GM12878 (cell line): ENCODE measurements at regions not wholly inside any gene's neighbourhood (a gene's known extent, or its start where the extent isn't known, plus 50 kb on each side); places are given as distances from the start of the nearest gene placed in this dataset.

Experiments used
- ATAC-seq: fragments of 200-7000 bp; cut with Tn5 transposase; 3 replicates; pipeline ENCODE4 v1.9.1; 2020; ENCODE audit warnings: mild to moderate bottlenecking, moderate library complexity
- BruUV-seq: library from RNA; stranded (reverse); fragments of 400-500 nt; replicated peaks from 2 replicates; lab custom pipeline; 2021; lab: Mats Ljungman, UMichigan
- CTCF ChIA-PET: fragments of 300-600 bp; sonication (Branson Sonifier 250); formaldehyde crosslinking; extraction: SDS; loops from one replicate; lab custom pipeline; 2021; ENCODE audit warnings: inconsistent platforms; lab: Yijun Ruan, JAX
- POLR2A ChIA-PET: fragments of 350-600 bp; formaldehyde crosslinking; extraction: SDS; loops from one replicate; lab custom pipeline; 2021; ENCODE audit warnings: inconsistent platforms; lab: Charles Lee
- RAD21 ChIA-PET: fragments of 300-600 bp; sonication (Branson Sonifier 250); formaldehyde crosslinking; loops from one replicate; lab custom pipeline; 2023; ENCODE audit warnings: antibody characterized with exemption; ENCODE audit not compliant: unreplicated experiment; lab: Charles Lee
- SMC1A ChIA-PET: fragments of 300-600 bp; sonication (Branson Sonifier 250); formaldehyde crosslinking; loops from one replicate; lab custom pipeline; 2023; ENCODE audit not compliant: unreplicated experiment, uncharacterized antibody; lab: Charles Lee
- DNase-seq: peaks from one replicate; pipeline ENCODE4 v3.0.0-alpha.2; 2011; ENCODE audit warnings: low read depth, low spot score
- FAIRE-seq: peaks from 3 replicates; lab custom pipeline; 2011; peaks lifted over from hg19 to GRCh38; lab: Jason Lieb, UNC
- H2AFZ ChIP-seq: 2 replicates; pipeline ENCODE4 v1.6.0; 2011; ENCODE audit warnings: low read depth, low read length, control low read depth; ENCODE audit not compliant: control insufficient read depth
- H3K27ac ChIP-seq: 2 replicates; pipeline ENCODE4 v1.5.1; 2011; ENCODE audit warnings: control low read depth; ENCODE audit not compliant: control insufficient read depth, insufficient read depth
- H3K27me3 ChIP-seq, 2 experiments: replicated peaks in 1 of 2; 2 replicates each; pipeline versions ENCODE4 v1.6.0 to v1.6.1; 2011; ENCODE audit warnings: low read length in 1 of 2; ENCODE audit not compliant: control insufficient read depth in 2 of 2, insufficient read depth in 2 of 2
- H3K36me3 ChIP-seq, 2 experiments: 2 replicates each; pipeline ENCODE4 v1.5.1; 2011; ENCODE audit warnings: low read length in 1 of 2; ENCODE audit not compliant: control insufficient read depth in 2 of 2, insufficient read depth in 2 of 2
- H3K4me1 ChIP-seq: 2 replicates; pipeline ENCODE4 v1.6.1; 2011; ENCODE audit warnings: mild to moderate bottlenecking, low read length, moderate library complexity, mixed read lengths; ENCODE audit not compliant: control insufficient read depth, insufficient read depth
- H3K4me2 ChIP-seq: 2 replicates; pipeline ENCODE4 v1.6.0; 2011; ENCODE audit warnings: control low read depth; ENCODE audit not compliant: control insufficient read depth, insufficient read depth
- H3K4me3 ChIP-seq: fragments of 200-600 bp; sonication (generic); 2 replicates; pipeline ENCODE4 v1.5.1; 2016
- H3K79me2 ChIP-seq: 2 replicates; pipeline ENCODE4 v1.6.0; 2011; ENCODE audit warnings: low read length; ENCODE audit not compliant: control insufficient read depth, insufficient read depth
- H3K9ac ChIP-seq: 2 replicates; pipeline ENCODE4 v1.8.0; 2011; ENCODE audit warnings: low read length, control low read depth, mixed read lengths; ENCODE audit not compliant: control insufficient read depth, insufficient read depth
- H3K9me3 ChIP-seq: replicated peaks from 3 replicates; pipeline ENCODE4 v1.5.1; 2011; ENCODE audit warnings: mild to moderate bottlenecking, low read length; ENCODE audit not compliant: control insufficient read depth, insufficient read depth
- H4K20me1 ChIP-seq: 2 replicates; pipeline ENCODE4 v1.6.0; 2011; ENCODE audit not compliant: control insufficient read depth, insufficient read depth
- CBFB ChIP-seq: IDR thresholded peaks from 2 replicates; pipeline ENCODE4 v1.6.1; 2016; ENCODE audit warnings: antibody characterized with exemption, low read depth
- CREM ChIP-seq: IDR thresholded peaks from 2 replicates; pipeline ENCODE4 v1.6.1; 2014; ENCODE audit warnings: antibody characterized with exemption, low read depth
- FOXM1 ChIP-seq: IDR thresholded peaks from 2 replicates; pipeline ENCODE4 v1.6.1; 2012; ENCODE audit warnings: low read depth, mild to moderate bottlenecking, inconsistent platforms, low read length, moderate library complexity
- NBN ChIP-seq: fragments of 450-650 bp; IDR thresholded peaks from 2 replicates; pipeline ENCODE4 v1.6.1; 2016
- POLR2AphosphoS2 ChIP-seq: IDR thresholded peaks from 2 replicates; pipeline ENCODE4 v1.6.1; 2011; ENCODE audit warnings: low read depth, mild to moderate bottlenecking, low read length, improper control_type of control experiment, moderate library complexity
- RUNX3 ChIP-seq: IDR thresholded peaks from 2 replicates; pipeline ENCODE4 v1.6.1; 2012; ENCODE audit warnings: low read length, inconsistent platforms
- SMARCA5 ChIP-seq: fragments of 450-650 bp; IDR thresholded peaks from 2 replicates; pipeline ENCODE4 v1.6.1; 2017; ENCODE audit warnings: mild to moderate bottlenecking
- TCF3 ChIP-seq: IDR thresholded peaks from 2 replicates; pipeline ENCODE4 v1.6.1; 2012; ENCODE audit warnings: low read depth, mild to moderate bottlenecking, low read length, borderline replicate concordance; ENCODE audit not compliant: insufficient read depth
- ZNF24 ChIP-seq: fragments of 450-650 bp; IDR thresholded peaks from 2 replicates; pipeline ENCODE4 v1.6.1; 2017; ENCODE audit warnings: antibody characterized with exemption, mild to moderate bottlenecking
- WGBS: methylation state at CpG from one replicate; pipeline ENCODE4 v1.1.6; 2016; ENCODE audit warnings: low lambda C conversion rate; ENCODE audit not compliant: insufficient replicate concordance, insufficient coverage; ENCODE audit errors: missing lambda C conversion rate; 5-methylcytosine and 5-hydroxymethylcytosine counted together
- in situ Hi-C: fragments of 300-500 bp; cut with MboI; formaldehyde crosslinking; loops from 9 replicates; pipeline ENCODE4 v1.14.3; 2018; ENCODE audit warnings: mixed read lengths
- intact Hi-C: fragments of 100-400 bp; cut with micrococcal nuclease; formaldehyde crosslinking; loops from one replicate; pipeline ENCODE4 v1.14.2; 2022; ENCODE audit not compliant: unreplicated experiment
- TF ChIP-seq, protein P1 (sequence below): IDR thresholded peaks from 2 replicates; pipeline ENCODE4 v1.6.1; 2011; ENCODE audit warnings: borderline replicate concordance, low read depth, mild to moderate bottlenecking, moderate library complexity, mixed read lengths, low read length; ENCODE audit not compliant: insufficient read depth; ENCODE audit errors: extremely low read length

DNA sequence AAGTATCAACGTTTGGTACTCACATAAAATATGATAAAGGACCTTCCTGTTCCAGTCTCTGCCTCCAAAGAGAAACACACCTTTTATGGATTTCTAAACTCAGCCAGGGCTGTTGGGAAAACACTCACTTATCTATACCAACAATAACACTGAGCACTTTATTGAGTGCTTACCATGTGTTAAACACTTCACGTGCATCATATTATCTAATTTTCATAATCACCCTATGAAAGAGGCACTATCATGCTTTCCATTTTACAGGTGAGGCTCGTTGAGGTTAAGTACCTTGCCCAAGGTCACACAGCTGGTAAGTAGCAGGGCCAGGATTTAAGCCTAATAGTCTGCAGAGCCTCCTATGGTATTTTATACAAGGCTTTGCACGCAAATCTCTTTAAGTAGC is 251.5 kb upstream of the SOX9 start:
- FAIRE-seq = no peak
- no peak overlapping the region for H3K4me3 ChIP-seq
- no peaks in the 10 kb centered on the region for H3K79me2 ChIP-seq
- ChIA-PET RAD21 (no interaction called here), CTCF (no interaction called here), SMC1A (interaction anchor here (1.2 kb wide), 1 partner anchor 14 kb away, joined by 3 read pairs; no protein-coding TSS in a partner anchor), POLR2A (no interaction called here)
- intact Hi-C loops (no loop called here), in situ Hi-C loops (no loop called here)
- H3K4me1 ChIP-seq = no peaks in the 10 kb centered on the region
- no peaks in the 10 kb centered on the region for H3K9me3 ChIP-seq
- no peaks in the 10 kb centered on the region for H4K20me1 ChIP-seq
- H3K27ac ChIP-seq = no peak overlapping the region; the same call in 1 of the 2 replicates
- no peak for ATAC-seq
- 34% methylated on average over 4 of the region's 4 CpGs for WGBS
- H3K27me3 ChIP-seq = no peaks in the 10 kb centered on the region
- no peaks in the 10 kb centered on the region for H3K36me3 ChIP-seq
- no TSS peak for BruUV-seq
- no peak for DNase-seq
- TF ChIP-seq NBN (no peak), TCF3 (no peak), CBFB (no peak), POLR2AphosphoS2 (no peak), ZNF24 (no peak), SMARCA5 (no peak), CREM (no peak), FOXM1 (no peak), RUNX3 (no peak)
- TF ChIP-seq, protein P1, sequence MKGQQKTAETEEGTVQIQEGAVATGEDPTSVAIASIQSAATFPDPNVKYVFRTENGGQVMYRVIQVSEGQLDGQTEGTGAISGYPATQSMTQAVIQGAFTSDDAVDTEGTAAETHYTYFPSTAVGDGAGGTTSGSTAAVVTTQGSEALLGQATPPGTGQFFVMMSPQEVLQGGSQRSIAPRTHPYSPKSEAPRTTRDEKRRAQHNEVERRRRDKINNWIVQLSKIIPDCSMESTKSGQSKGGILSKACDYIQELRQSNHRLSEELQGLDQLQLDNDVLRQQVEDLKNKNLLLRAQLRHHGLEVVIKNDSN = no peak
- TF ChIP-seq, all 136 proteins: peak for 0
- H3K4me2 ChIP-seq = no peak overlapping the region
- no peak overlapping the region for H3K9ac ChIP-seq
- no peak overlapping the region for H2AFZ ChIP-seq
